ENCODE measurements at regions not wholly inside any gene's neighbourhood (a gene's known extent, or its start where the extent isn't known, plus 50 kb on each side); places are given as distances from the start of the nearest gene placed in this dataset.
"Not testable (repeated sequence)": the region's sequence is repeated elsewhere in the genome, so short reads cannot be mapped to it uniquely, and the experiment has no call there.

DNA sequence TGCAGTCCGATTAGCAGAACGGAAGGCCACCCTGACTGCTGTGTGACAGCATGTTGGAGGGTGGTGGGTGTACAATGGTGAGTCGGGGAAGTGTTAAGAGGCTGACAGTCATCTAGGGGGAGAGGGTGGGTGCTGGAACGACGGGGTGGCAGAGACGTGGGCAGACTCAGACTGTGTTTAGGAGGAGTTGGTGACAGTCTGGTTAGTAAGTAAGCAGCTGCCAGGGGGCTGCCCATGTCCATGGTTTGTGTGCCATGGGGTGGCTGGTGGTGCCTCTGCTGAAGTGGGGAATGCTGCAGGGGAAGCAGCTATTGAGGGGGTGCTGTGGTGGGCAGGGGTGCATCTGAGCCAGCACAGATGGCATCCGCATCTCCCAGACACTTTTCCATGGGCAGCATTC, 51.3 kb upstream of the BOD1 start:
- DNase-seq (ENCODE audit: low read depth in 1 of 2, low spot score in 1 of 2), result no peak

DNA sequence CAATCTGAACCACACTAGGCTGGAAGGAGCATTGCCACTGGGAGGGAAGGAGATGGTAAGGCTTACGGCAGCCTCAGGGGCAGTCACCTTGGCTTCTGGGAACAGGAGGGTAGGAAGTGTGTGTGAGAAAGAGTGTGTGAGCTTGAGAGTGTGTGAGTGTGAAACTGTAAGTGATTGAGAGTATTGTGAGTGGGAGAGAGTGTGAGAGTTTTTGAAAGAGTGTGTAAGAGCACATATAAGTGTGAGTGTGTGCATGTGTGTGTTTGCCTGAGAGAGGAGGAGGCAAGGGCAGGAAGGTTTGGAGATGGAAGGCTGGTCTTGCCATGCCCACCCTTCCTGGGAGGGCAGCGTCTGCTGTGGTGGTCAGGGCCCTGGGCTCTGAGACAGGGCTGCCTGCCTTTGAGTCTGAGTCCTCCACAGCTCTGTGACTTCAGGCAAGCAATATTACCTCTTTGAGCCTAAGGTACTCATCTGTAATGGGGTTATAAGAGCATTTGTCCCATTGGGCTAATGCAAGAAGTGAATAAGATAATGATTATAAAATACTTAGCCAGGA, 51.9 kb upstream of the BOD1 start:
- DNase-seq (ENCODE audit: low read depth in 1 of 2, low spot score in 1 of 2), result no peak

DNA sequence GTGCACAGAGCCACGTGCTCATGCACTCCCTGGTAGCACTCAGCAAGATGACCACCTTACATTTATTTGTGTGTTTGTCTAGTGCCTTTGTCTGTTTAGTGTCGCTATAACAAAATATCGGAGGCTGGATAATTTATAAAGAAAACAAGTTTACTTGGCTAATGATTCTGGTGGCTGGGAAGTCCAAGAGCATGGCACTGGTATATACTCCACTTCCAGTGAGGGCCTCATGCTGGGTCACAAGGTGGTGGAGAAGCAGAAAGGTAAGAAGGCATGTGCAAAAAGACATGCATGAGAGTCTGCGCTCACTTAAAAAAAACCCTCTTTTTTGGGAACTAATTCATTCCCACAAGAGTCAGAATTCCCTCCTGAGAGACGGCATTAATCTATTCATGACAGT, 52.5 kb upstream of the BOD1 start:
- DNase-seq (ENCODE audit: low read depth in 1 of 2, low spot score in 1 of 2), result no peak

- no peak for DNase-seq (ENCODE audit: low read depth in 1 of 2, low spot score in 1 of 2)
These were observed 53.0 kb upstream of the BOD1 start for GRCh38 chr5:173669483-173669882.

GRCh38 chr5:173670130-173670651, 53.7 kb upstream of the BOD1 start:
- DNase-seq (ENCODE audit: low read depth in 1 of 2, low spot score in 1 of 2), result no peak

DNA sequence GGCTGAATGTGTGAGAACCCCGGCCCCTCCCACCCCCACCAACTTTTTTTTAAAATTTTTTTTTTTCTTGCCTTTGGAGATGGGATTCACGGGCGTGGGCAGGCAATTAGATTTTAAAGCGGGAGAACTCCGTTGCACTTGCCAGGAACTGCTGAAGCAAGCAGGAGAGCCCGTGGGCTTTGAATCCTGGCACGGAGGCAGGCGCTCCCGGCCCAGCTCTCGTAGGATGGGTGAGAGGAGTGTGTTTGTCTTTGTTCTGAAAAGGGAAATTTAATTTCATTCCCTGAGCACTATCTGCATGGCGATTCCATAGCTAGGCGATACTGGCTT, 54.3 kb upstream of the BOD1 start:
- DNase-seq (ENCODE audit: low read depth in 1 of 2, low spot score in 1 of 2), result no peak

DNA sequence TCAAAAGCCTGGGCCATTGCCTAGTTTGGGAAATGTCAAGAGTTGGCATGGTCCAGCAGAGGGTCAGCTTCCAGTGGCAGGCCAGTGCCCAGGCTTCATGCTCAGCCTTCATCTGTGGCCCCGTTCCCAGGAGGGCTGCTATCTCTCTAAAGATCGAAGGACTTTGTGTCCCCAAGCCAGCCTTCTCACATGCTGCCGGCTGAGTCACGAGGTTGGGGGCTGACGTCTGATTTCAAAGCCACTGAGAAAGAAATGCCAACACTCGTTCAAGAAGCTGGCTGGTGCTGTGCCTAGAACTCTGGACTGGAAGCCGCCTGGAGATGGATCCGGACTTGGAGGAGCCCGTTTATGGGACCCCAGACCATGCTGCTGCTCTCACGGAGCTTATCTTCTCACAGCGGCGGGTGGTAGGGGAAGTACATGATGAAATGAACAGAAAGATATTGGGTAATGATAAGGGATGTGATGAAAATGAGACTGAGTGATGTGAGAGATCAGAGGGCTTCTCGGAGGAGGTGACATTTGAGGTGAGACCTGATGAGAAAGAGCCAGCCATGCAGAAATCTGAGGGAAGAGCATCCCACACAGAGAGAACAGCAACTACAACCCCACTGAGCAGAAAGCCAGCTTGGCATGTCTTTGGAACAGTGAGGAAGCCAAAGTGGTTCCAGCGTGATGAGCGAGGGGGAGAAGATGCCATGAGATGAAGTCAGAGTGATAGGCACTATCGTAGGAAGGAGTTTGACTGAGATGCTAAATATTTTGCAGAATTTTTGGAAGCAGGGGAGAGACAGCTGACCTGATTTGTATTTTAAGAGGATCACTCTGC, 54.9 kb upstream of the BOD1 start:
- DNase-seq (ENCODE audit: low read depth in 1 of 2, low spot score in 1 of 2), result no peak

GRCh38 chr5:173672166-173672565, 55.7 kb upstream of the BOD1 start:
- no peak for DNase-seq (ENCODE audit: low read depth in 1 of 2, low spot score in 1 of 2)

GRCh38 chr5:173672891-173673290, 56.4 kb upstream of the BOD1 start:
- DNase-seq (ENCODE audit: low read depth in 1 of 2, low spot score in 1 of 2), result no peak

- no peak for DNase-seq (ENCODE audit: low read depth in 1 of 2, low spot score in 1 of 2)
These were observed 57.0 kb upstream of the BOD1 start for GRCh38 chr5:173673295-173674101.

DNA sequence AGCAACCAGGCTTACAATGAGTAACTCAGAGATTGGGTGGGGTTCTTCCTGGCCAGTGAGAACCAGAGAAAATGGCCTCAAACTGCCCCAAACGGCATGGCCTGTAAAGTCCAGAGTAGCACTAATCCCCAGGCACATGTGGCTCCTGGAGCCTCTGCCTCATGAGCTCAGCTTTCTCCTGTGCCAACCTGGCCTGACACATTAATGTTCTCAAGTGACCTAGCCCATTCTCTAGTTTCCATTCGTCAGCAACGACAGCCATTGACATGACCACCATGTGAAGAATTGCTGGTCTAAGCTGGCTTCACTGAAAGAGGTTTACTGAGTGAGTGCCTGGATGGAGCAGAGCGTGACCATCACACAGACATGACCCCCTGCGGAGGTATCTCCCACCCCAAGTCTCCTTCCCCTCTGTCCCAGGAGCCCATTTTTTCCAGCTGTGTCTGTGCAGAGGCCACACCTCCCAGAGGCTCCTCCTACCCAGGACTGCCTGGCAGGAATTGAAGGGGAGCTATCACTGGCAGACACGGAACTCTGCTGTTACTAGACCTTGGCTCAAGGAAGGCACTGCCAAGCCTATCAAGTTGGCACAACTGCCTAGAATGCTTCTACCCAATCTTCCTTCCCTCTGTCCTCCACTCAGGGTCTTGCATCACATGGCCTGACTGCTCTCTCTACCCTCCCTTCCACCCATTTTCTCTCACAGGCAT, 59.0 kb upstream of the BOD1 start:
- no peak for DNase-seq (ENCODE audit: low read depth in 1 of 2, low spot score in 1 of 2)

DNA sequence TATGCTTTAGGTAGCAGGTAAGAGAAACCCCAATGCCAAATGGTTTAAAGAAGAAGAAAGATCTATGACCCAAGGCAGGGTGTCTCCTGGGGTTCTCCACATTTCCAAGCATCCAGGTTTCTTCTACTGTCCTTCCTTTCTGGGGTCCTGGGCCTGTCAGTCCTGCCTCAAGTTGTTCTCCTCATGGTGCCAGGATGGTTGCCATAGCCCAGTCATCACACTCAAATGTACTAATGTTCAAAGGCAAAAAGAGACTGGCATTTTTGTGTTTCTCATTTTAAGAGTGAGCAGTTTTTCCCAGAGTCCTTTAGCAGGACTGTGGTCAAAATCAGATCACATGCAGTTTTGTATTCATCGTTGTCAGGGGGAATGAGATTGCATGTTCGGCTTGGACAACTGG, 59.9 kb upstream of the BOD1 start:
- no peak for DNase-seq (ENCODE audit: low read depth in 1 of 2, low spot score in 1 of 2)

- DNase-seq (ENCODE audit: low read depth in 1 of 2, low spot score in 1 of 2), result no peak
These were observed 60.7 kb upstream of the BOD1 start for GRCh38 chr5:173677125-173677672.

DNA sequence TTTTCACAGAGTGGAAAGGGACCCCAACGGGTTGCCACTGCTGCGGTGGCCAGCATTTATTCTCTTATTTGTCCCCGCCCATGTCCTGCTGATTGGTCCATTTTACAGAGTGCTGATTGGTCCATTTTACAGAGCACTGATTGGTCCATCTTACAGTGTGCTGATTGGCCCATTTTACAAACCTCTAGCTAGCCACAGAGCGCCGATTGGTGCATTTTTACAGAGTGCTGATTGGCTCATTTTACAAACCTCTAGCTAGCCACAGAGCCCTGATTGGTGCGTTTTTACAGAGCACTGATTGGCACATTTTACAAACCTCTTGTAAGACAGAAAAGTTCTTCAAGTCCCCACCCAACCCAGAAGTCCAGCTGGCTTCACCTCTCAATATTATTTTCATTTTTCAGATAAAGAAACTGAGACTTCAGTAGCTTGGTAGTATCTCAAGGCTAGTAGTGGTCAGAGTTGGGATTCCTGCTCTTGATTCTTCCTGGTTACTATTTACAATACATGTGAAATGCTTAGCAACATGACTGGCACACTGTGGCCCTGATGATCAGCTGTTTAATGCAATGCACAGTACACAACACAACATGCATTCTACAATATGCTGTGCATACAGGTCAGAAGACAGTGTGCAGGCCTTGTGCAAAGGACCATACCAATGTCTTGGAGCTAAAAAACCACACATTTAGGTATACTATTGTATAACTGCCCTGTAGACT, 63.6 kb upstream of the BOD1 start:
- no peak for DNase-seq (ENCODE audit: low read depth in 1 of 2, low spot score in 1 of 2)

DNA sequence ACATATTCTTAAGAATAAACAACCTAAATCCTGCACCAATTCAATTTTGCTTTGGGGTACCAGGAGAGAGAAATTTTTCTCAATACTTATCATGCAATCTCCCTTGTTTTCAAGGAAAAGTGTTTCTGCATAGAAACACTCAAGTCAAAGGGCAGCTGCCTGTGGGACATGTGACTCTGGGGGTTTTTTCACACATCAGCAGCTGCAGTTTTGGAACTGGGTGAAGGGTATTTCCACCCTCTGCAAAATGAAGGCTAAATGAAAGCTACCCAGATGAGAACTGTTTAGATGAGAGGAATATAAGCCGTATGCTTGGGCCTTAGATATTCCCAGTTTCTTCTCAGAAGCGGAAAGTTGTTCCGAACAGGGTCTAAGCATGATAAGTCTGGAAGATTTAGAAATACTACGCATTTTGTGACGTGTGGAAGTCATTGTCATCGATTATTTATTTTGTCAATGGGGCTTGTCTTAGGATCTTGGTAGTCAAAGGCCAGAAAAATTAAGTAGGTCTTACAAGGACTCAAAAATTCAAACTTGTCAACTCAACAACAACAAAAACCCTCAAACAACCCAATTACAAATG, 64.3 kb upstream of the BOD1 start:
- DNase-seq (ENCODE audit: low read depth in 1 of 2, low spot score in 1 of 2), result no peak

GRCh38 chr5:173682313-173682712, 65.9 kb upstream of the BOD1 start:
- no peak for DNase-seq (ENCODE audit: low read depth in 1 of 2, low spot score in 1 of 2)

GRCh38 chr5:173684535-173684934, 68.1 kb upstream of the BOD1 start:
- not testable (repeated sequence) for DNase-seq (ENCODE audit: low read depth in 1 of 2, low spot score in 1 of 2)

DNA sequence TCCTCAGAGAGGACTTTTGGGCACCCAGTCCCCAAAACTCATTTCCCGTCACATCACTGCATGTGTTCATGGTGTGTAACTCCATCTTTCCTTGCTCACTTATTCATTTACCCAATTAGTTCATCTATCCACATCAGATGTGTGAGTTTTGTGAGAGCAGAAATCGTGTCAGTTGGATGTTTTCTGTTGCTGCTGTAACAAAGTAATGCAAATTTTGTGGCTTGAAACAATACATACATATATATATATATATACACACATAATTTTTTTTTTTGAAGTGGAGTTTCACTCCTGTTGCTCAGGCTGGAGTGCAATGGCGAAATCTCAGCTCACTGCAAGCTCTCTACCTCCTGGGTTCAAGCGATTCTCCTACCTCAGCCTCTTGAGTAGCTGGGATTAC, 70.5 kb upstream of the BOD1 start:
- no peak for DNase-seq (ENCODE audit: low read depth in 1 of 2, low spot score in 1 of 2)

- no peak for DNase-seq (ENCODE audit: low read depth in 1 of 2, low spot score in 1 of 2)
These were observed 72.3 kb upstream of the BOD1 start for GRCh38 chr5:173688703-173689102.

DNA sequence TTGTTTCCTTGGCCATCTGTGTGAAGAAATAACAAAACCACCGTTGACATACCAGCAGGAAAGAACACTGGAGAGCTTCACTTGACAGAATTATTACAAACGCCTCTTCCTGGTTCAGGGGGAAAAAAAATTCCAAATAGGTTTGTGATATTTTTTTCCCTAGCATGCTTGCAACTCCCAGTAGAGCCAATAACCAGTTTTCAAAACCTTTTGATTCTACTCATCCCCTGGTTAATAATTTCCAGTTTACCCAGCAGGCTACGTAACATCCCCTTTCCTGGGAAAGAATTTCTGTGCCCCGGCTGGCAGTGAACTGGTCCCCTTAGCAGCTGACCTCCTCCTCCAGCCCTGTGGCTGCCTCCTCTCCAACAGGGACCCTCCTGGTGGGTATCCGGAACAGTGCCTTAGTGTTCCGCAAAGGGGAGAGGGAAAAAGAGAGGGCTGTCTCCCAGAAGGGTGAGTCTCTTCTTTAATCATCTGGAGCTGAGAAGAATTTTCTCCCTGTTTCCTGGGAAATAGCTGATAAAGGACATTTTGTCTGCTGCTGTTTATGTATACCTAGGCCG, 72.8 kb upstream of the BOD1 start:
- no peak for DNase-seq (ENCODE audit: low read depth in 1 of 2, low spot score in 1 of 2)
